Cardiac muscle cell (in vitro differentiated cells and primary cell): ENCODE measurements at regions not wholly inside any gene's neighbourhood (a gene's known extent, or its start where the extent isn't known, plus 50 kb on each side); places are given as distances from the start of the nearest gene placed in this dataset.

Source experiments
- DNase-seq, 2 donors: peaks; one replicate each; pipeline versions ENCODE4 v3.0.0 to v3.0.0-alpha.2; 2010 to 2017; ENCODE audit warnings: low read depth in 1 of 2, low spot score in 1 of 2
- H3K27ac ChIP-seq: fragments of 200-600 bp; sonication (generic); 2 replicates; pipeline ENCODE4 v1.5.1; 2016
- H3K27me3 ChIP-seq: fragments of 200-600 bp; sonication (generic); 2 replicates; pipeline ENCODE4 v1.6.0; 2016; ENCODE audit warnings: control low read depth
- H3K36me3 ChIP-seq: fragments of 200-600 bp; sonication (generic); 2 replicates; pipeline ENCODE4 v1.5.1; 2016; ENCODE audit warnings: control low read depth
- H3K4me1 ChIP-seq: fragments of 200-600 bp; sonication (generic); 2 replicates; pipeline ENCODE4 v1.8.1; 2017; ENCODE audit warnings: low read depth, mild to moderate bottlenecking, mixed run types
- H3K4me3 ChIP-seq: fragments of 200-600 bp; sonication (generic); 2 replicates; pipeline ENCODE4 v1.5.1; 2016; ENCODE audit warnings: mild to moderate bottlenecking
- H3K9me3 ChIP-seq: fragments of 200-600 bp; sonication (generic); 2 replicates; pipeline ENCODE4 v1.5.1; 2017; ENCODE audit warnings: low read depth, mild to moderate bottlenecking, control low read depth
- TF ChIP-seq, protein P1 (sequence below): IDR thresholded peaks from 2 replicates; pipeline ENCODE4 v1.5.1; 2012; ENCODE audit warnings: low read depth, mild to moderate bottlenecking, low read length

DNA sequence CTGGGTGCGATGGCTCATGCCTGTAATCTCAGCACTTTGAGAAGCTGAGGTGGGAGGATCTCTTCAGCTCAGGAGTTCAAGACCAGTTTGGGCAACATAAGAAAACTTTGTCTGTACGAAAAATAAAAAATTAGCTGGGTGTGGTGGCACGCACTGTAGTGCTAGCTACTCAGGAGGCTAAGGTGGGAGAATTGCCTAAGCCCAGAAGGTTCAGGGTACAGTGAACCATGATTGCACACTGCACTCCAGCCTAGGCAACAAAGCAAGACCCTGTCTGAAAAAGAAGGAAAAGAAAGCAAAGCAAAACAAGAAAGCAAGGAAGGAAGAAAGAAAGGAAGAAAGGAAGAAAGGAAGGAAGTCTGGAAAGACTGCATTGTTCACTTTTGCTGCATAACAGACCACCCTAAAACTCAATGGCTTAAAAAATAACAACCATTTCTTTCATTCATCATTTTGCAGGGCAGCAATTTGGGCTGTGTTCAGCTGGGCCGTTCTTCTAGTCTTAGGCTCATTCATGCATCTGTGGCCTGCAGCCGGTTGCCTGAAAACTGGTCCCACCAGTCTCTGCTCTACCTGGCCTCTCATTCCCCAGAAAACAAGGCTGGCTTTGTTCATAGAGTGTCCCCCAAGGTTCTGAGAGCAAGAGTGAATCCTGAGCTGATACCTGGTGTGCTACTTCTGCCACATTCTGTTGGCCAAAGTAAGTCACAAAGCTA, 82.4 kb upstream of the MIER3 start:
- DNase-seq, result no peak
- Histone ChIP-seq H3K27ac (no peak overlapping the region), H3K9me3 (no peaks in the 10 kb centered on the region), H3K4me1 (no peaks in the 10 kb centered on the region), H3K36me3 (no peaks in the 10 kb centered on the region), H3K27me3 (peaks cover 83% of the 10 kb centered on the region), H3K4me3 (no peak overlapping the region)
- TF ChIP-seq, protein P1, sequence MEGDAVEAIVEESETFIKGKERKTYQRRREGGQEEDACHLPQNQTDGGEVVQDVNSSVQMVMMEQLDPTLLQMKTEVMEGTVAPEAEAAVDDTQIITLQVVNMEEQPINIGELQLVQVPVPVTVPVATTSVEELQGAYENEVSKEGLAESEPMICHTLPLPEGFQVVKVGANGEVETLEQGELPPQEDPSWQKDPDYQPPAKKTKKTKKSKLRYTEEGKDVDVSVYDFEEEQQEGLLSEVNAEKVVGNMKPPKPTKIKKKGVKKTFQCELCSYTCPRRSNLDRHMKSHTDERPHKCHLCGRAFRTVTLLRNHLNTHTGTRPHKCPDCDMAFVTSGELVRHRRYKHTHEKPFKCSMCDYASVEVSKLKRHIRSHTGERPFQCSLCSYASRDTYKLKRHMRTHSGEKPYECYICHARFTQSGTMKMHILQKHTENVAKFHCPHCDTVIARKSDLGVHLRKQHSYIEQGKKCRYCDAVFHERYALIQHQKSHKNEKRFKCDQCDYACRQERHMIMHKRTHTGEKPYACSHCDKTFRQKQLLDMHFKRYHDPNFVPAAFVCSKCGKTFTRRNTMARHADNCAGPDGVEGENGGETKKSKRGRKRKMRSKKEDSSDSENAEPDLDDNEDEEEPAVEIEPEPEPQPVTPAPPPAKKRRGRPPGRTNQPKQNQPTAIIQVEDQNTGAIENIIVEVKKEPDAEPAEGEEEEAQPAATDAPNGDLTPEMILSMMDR, result no peak

DNA sequence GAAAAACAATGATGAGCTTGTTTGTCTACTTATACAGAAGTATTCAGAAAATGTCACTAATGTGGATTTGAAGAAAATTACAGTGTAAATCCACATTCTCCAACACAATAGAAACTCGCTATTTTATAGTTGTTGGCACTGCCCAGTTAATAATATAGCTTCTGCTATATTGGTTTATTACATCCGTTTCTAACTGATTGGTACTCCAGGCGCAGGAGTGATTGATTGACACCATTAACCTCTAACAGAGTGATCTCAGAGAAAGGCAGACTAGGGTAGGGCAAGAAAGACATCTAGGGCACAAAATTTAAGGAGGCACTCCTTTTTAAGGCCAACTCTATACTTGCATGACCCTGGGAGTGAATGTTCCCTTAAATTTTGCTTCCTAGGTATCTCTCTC, 84.0 kb upstream of the MIER3 start:
- no peaks in the 10 kb centered on the region for H3K9me3 ChIP-seq
- no peak overlapping the region for H3K4me3 ChIP-seq
- TF ChIP-seq, protein P1, result no peak
- H3K36me3 ChIP-seq, result no peaks in the 10 kb centered on the region
- H3K4me1 ChIP-seq, result no peaks in the 10 kb centered on the region
- DNase-seq, result no peak
- peaks cover 84% of the 10 kb centered on the region for H3K27me3 ChIP-seq
- H3K27ac ChIP-seq, result no peak overlapping the region

DNA sequence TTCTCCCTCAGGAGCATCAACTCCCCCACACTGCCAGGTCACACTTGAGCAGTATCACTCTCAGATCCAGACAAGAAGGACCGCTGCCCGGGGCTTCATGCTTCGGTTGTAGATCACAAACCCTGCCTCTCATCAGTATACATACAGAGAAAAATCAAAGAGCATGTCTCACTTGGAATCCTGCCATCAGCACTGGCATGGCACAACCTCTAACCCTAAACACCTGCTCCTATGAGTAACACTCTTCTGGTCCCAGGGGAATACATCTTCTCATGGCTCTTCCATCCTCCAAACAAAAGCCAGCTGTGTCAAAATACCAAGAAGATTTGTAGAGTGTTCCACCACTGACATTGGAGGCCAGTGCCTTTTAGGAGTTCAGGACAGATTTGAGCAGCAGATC, 84.8 kb upstream of the MIER3 start:
- Histone ChIP-seq H3K9me3 (no peaks in the 10 kb centered on the region), H3K27me3 (peaks cover 78% of the 10 kb centered on the region), H3K4me3 (no peak overlapping the region), H3K4me1 (peaks cover 1% of the 10 kb centered on the region), H3K36me3 (no peaks in the 10 kb centered on the region), H3K27ac (no peak overlapping the region)
- no peak for DNase-seq
- TF ChIP-seq, protein P1, result no peak

DNA sequence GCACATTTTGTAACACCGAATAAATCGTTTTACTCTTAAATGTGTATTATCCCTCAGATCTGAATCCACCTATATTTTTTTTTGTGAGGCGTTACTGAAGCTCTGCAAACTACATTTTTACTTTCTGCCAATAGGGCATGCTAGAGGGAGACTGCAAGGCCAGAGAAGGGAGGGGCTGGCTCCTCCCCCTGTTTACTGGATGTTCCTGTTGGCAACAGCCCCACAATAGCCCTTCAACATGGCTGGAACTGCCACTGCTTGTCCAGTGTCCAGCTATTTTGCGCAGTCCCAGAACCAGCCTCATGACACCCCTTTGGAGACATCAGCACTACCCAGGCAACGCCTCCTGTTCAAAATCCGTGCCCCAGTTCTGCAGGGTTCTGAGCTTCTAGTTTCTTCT, 85.4 kb upstream of the MIER3 start:
- no peak overlapping the region for H3K4me3 ChIP-seq
- no peaks in the 10 kb centered on the region for H3K36me3 ChIP-seq
- peaks cover 6% of the 10 kb centered on the region for H3K4me1 ChIP-seq
- H3K27me3 ChIP-seq, result peaks cover 73% of the 10 kb centered on the region
- TF ChIP-seq, protein P1, result no peak
- no peaks in the 10 kb centered on the region for H3K9me3 ChIP-seq
- H3K27ac ChIP-seq, result no peak overlapping the region
- DNase-seq, result no peak

DNA sequence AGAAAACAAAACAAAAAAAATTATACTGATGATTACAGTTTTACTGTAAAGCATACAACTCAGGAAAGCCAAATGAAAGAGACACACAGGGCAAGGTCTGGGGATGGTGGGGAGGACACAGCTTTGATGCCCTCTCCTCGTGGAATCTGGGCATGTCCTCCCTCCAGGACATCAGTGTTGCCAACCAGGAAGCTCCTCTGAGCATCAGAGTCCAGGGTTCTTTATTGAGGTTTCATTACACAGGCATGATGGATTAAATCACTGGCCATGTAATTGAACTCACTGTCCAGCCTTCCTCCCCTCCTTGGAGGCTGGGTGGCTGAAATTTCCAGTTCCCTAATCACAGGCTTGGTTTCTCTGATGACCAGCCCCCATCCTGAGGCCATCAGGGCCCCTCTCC, 89.6 kb upstream of the MIER3 start:
- no peaks in the 10 kb centered on the region for H3K9me3 ChIP-seq
- no peak for DNase-seq
- TF ChIP-seq, protein P1, result no peak
- H3K36me3 ChIP-seq, result no peaks in the 10 kb centered on the region
- no peak overlapping the region for H3K27ac ChIP-seq
- peaks cover 70% of the 10 kb centered on the region for H3K27me3 ChIP-seq
- peaks cover 6% of the 10 kb centered on the region for H3K4me1 ChIP-seq
- H3K4me3 ChIP-seq, result no peak overlapping the region
